Activated CD8-positive, alpha-beta memory T cell treated with anti-CD3 and anti-CD28 coated beads, Interleukin-2, amount 10 ng/mL, durations not matched to agents 7 days and 5 days (primary cell): ENCODE measurements at regions not wholly inside any gene's neighbourhood (a gene's known extent, or its start where the extent isn't known, plus 50 kb on each side); places are given as distances from the start of the nearest gene placed in this dataset.

ENCODE experiments used
- ATAC-seq: fragments of 150-1000 bp; cut with Tn5 transposase; one replicate; pipeline ENCODE4 v1.10.0; 2021; ENCODE audit warnings: moderate library complexity
- CTCF ChIA-PET: fragments of 350-600 bp; sonication (Branson Sonifier 250); formaldehyde crosslinking; loops from one replicate; lab custom pipeline; 2021; ENCODE audit warnings: antibody characterized with exemption; lab: Charles Lee
- DNase-seq: peaks from one replicate; pipeline ENCODE4 v3.0.0-alpha.2; 2020
- H3K27ac Mint-ChIP-seq: one replicate; pipeline ENCODE4 v1.8.0; 2021; ENCODE audit warnings: mild to moderate bottlenecking, mixed read lengths
- H3K27me3 Mint-ChIP-seq: one replicate; pipeline ENCODE4 v1.8.0; 2021; ENCODE audit warnings: mixed read lengths
- H3K36me3 Mint-ChIP-seq: one replicate; pipeline ENCODE4 v1.8.0; 2021; ENCODE audit warnings: mild to moderate bottlenecking, mixed read lengths
- H3K4me1 Mint-ChIP-seq: one replicate; pipeline ENCODE4 v1.8.0; 2021; ENCODE audit warnings: mixed read lengths
- H3K4me3 Mint-ChIP-seq: one replicate; pipeline ENCODE4 v1.8.0; 2021; ENCODE audit warnings: mild to moderate bottlenecking, moderate library complexity, mixed read lengths
- H3K9me3 Mint-ChIP-seq: one replicate; pipeline ENCODE4 v1.8.0; 2022; ENCODE audit warnings: low read depth, mixed read lengths

GRCh38 chr12:90122681-90123080, 414.0 kb upstream of the ATP2B1 start:
- H3K4me1 Mint-ChIP-seq: no peaks in the 10 kb centered on the region
- H3K9me3 Mint-ChIP-seq: peaks cover 7% of the 10 kb centered on the region
- H3K27me3 Mint-ChIP-seq: no peaks in the 10 kb centered on the region

GRCh38 chr12:90120627-90121026, 412.0 kb upstream of the ATP2B1 start:
- Mint-ChIP-seq H3K4me3 (no peak overlapping the region), H3K4me1 (no peaks in the 10 kb centered on the region), H3K36me3 (peaks cover 7% of the 10 kb centered on the region), H3K9me3 (peaks cover 7% of the 10 kb centered on the region), H3K27me3 (no peaks in the 10 kb centered on the region), H3K27ac (no peak overlapping the region)
- CTCF ChIA-PET: no interaction called here
- ATAC-seq (no peak), DNase-seq (no peak)

More at GRCh38 chr12:90122681-90123080, 414.0 kb upstream of the ATP2B1 start:
- H3K27ac Mint-ChIP-seq: no peak overlapping the region
- DNase-seq (no peak), ATAC-seq (no peak)
- H3K4me3 Mint-ChIP-seq: no peak overlapping the region
- CTCF ChIA-PET: no interaction called here
- H3K36me3 Mint-ChIP-seq: peaks cover 7% of the 10 kb centered on the region

GRCh38 chr12:90112666-90113065, 404.0 kb upstream of the ATP2B1 start:
- CTCF ChIA-PET: no interaction called here
- DNase-seq: no peak
- Mint-ChIP-seq H3K4me1 (no peaks in the 10 kb centered on the region), H3K4me3 (no peak overlapping the region), H3K9me3 (no peaks in the 10 kb centered on the region), H3K27me3 (no peaks in the 10 kb centered on the region), H3K27ac (no peak overlapping the region), H3K36me3 (no peaks in the 10 kb centered on the region)
- no peak for ATAC-seq

- H3K27me3 Mint-ChIP-seq: no peaks in the 10 kb centered on the region
- H3K4me3 Mint-ChIP-seq: no peak overlapping the region
- CTCF ChIA-PET: interaction anchor here (1.0 kb wide), 1 partner anchor 29 kb away, joined by 3 read pairs; no protein-coding TSS in a partner anchor
- ATAC-seq (no peak), DNase-seq (no peak)
- H3K36me3 Mint-ChIP-seq: no peaks in the 10 kb centered on the region
- H3K27ac Mint-ChIP-seq: no peak overlapping the region
- H3K9me3 Mint-ChIP-seq: no peaks in the 10 kb centered on the region
- no peaks in the 10 kb centered on the region for H3K4me1 Mint-ChIP-seq
Observed at GRCh38 chr12:90111791-90112580, 403.3 kb upstream of the ATP2B1 start.

- no peak for DNase-seq
- Mint-ChIP-seq H3K27me3 (peaks cover 8% of the 10 kb centered on the region), H3K36me3 (no peaks in the 10 kb centered on the region), H3K9me3 (no peaks in the 10 kb centered on the region), H3K4me3 (no peak overlapping the region), H3K4me1 (peaks cover 4% of the 10 kb centered on the region), H3K27ac (no peak overlapping the region)
- CTCF ChIA-PET: interaction anchor here (1.3 kb wide), 1 partner anchor 30 kb away, joined by 5 read pairs; no protein-coding TSS in a partner anchor
- no peak for ATAC-seq
Observed at GRCh38 chr12:90106568-90106967, 397.9 kb upstream of the ATP2B1 start.

- DNase-seq: no peak
Observed at GRCh38 chr12:90102957-90103652, 394.5 kb upstream of the ATP2B1 start.

GRCh38 chr12:90100579-90100978, 391.9 kb upstream of the ATP2B1 start:
- CTCF ChIA-PET: no interaction called here
- Mint-ChIP-seq H3K4me3 (no peak overlapping the region), H3K4me1 (peaks cover 10% of the 10 kb centered on the region), H3K36me3 (no peaks in the 10 kb centered on the region), H3K9me3 (no peaks in the 10 kb centered on the region), H3K27ac (no peak overlapping the region), H3K27me3 (peaks cover 8% of the 10 kb centered on the region)
- ATAC-seq (no peak), DNase-seq (no peak)

More at GRCh38 chr12:90102957-90103652, 394.5 kb upstream of the ATP2B1 start:
- peak; percentile 63 for ATAC-seq
- Mint-ChIP-seq H3K27me3 (peaks cover 8% of the 10 kb centered on the region), H3K9me3 (no peaks in the 10 kb centered on the region), H3K4me3 (no peak overlapping the region), H3K27ac (no peak overlapping the region), H3K36me3 (no peaks in the 10 kb centered on the region), H3K4me1 (peaks cover 5% of the 10 kb centered on the region)
- CTCF ChIA-PET: interaction anchor here (0.6 to 2.6 kb wide), 4 partner anchors 24 to 621 kb away, joined by 3 to 14 read pairs (median 4); no protein-coding TSS in a partner anchor

GRCh38 chr12:90099288-90099687, 390.6 kb upstream of the ATP2B1 start:
- Mint-ChIP-seq H3K9me3 (no peaks in the 10 kb centered on the region), H3K27me3 (peaks cover 5% of the 10 kb centered on the region), H3K27ac (no peak overlapping the region), H3K36me3 (no peaks in the 10 kb centered on the region), H3K4me3 (no peak overlapping the region), H3K4me1 (peaks cover 10% of the 10 kb centered on the region)
- ATAC-seq (no peak), DNase-seq (no peak)
- CTCF ChIA-PET: no interaction called here

- Mint-ChIP-seq H3K4me3 (no peak overlapping the region), H3K36me3 (no peaks in the 10 kb centered on the region), H3K9me3 (no peaks in the 10 kb centered on the region), H3K27me3 (peaks cover 2% of the 10 kb centered on the region), H3K4me1 (peaks cover 10% of the 10 kb centered on the region), H3K27ac (no peak overlapping the region)
- ATAC-seq (no peak), DNase-seq (no peak)
- CTCF ChIA-PET: no interaction called here
Observed at GRCh38 chr12:90098132-90098779, 389.6 kb upstream of the ATP2B1 start.

- Mint-ChIP-seq H3K36me3 (no peaks in the 10 kb centered on the region), H3K27ac (no peak overlapping the region), H3K27me3 (no peaks in the 10 kb centered on the region), H3K4me1 (peaks cover 16% of the 10 kb centered on the region), H3K4me3 (no peak overlapping the region), H3K9me3 (no peaks in the 10 kb centered on the region)
- peak; percentile 30 for ATAC-seq
- CTCF ChIA-PET: no interaction called here
- no peak for DNase-seq
Observed at GRCh38 chr12:90091809-90092208, 383.2 kb upstream of the ATP2B1 start.

- ATAC-seq: peak; percentile 53
- Mint-ChIP-seq H3K27me3 (no peaks in the 10 kb centered on the region), H3K4me3 (no peak overlapping the region), H3K4me1 (peaks cover 16% of the 10 kb centered on the region), H3K9me3 (no peaks in the 10 kb centered on the region), H3K27ac (no peak overlapping the region), H3K36me3 (no peaks in the 10 kb centered on the region)
- CTCF ChIA-PET: no interaction called here
- no peak for DNase-seq
Observed at GRCh38 chr12:90090929-90091651, 382.5 kb upstream of the ATP2B1 start.

GRCh38 chr12:90086281-90086680, 377.6 kb upstream of the ATP2B1 start:
- ATAC-seq: no peak
- Mint-ChIP-seq H3K9me3 (no peaks in the 10 kb centered on the region), H3K27me3 (no peaks in the 10 kb centered on the region), H3K36me3 (no peaks in the 10 kb centered on the region), H3K4me1 (peaks cover 11% of the 10 kb centered on the region), H3K27ac (no peak overlapping the region), H3K4me3 (no peak overlapping the region)
- CTCF ChIA-PET: no interaction called here
- DNase-seq: no peak
